ENCODE measurements at regions not wholly inside any gene's neighbourhood (a gene's known extent, or its start where the extent isn't known, plus 50 kb on each side); places are given as distances from the start of the nearest gene placed in this dataset.

DNA sequence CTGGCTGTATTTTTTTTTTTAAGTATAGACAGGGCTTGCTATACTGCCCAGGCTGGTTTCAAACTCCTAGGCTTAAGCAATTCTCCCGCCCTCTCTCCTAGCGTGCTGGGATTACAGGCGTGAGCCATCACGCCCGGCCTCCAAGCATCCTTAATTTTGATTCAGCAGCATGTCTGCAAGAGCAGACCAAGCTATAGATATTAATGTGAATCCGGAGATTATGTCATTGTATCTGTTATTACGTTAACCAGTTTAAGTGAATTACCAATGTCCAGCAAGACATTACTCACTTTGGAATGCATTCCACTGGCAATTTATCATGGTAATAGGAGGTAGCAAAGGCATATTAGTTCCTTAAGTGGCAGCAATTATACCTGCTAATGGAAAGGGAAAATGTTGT, 179.7 kb downstream of the CHRM3 start:
- no peak overlapping the region for H3K56ac ChIP-seq (ENCODE audit: extremely low read depth, insufficient read depth, low read length)
- in situ Hi-C loops (cut with MboI; ENCODE audit: low sequenced_read_pairs) = no loop called here
- H3K14ac ChIP-seq (replicated peaks; ENCODE audit: low read depth, low read length) = no peak overlapping the region
- ChIA-PET POLR2A (ENCODE audit: unreplicated experiment) (no interaction called here), CTCF (interaction anchor here (0.7 kb wide), 1 partner anchor 1753 kb away, joined by 5 read pairs; no protein-coding TSS in a partner anchor)
- no peak overlapping the region for H2AFZ ChIP-seq (replicated peaks; ENCODE audit: low read length, poor library complexity)
- dilution Hi-C loops (cut with HindIII; ENCODE audit: low sequenced_read_pairs, unreplicated experiment) = no loop called here
- H2BK5ac ChIP-seq (ENCODE audit: low read depth, low read length, poor library complexity, severe bottlenecking) = no peak overlapping the region
- H2AK9ac ChIP-seq (replicated peaks; ENCODE audit: low read depth, low read length, poor library complexity) = no peak overlapping the region
- no peak overlapping the region for H4K5ac ChIP-seq (ENCODE audit: low read depth, low read length)
- H2BK20ac ChIP-seq (ENCODE audit: low read depth, low read length) = no peak overlapping the region
- no peak overlapping the region for H3K4me2 ChIP-seq (ENCODE audit: low read depth, low read length)
- no peaks in the 10 kb centered on the region for H3K9me1 ChIP-seq (ENCODE audit: insufficient read depth, low read length)
- ATAC-seq (ENCODE audit: low read depth) = no peak
- no peak for DNase-seq
- no peaks in the 10 kb centered on the region for H3K79me1 ChIP-seq (ENCODE audit: low read depth in 1 of 2, low read length in 2 of 2)
- no peak overlapping the region for H3K9ac ChIP-seq (ENCODE audit: low read depth, low read length)
- TF ChIP-seq MXI1 (IDR thresholded peaks at IDR 0.05; ENCODE audit: borderline replicate concordance, low read depth, low read length) (no peak), RCOR1 (IDR thresholded peaks at IDR 0.05; ENCODE audit: insufficient replicate concordance, low read length) (no peak), MAZ (IDR thresholded peaks at IDR 0.05; ENCODE audit: borderline replicate concordance, low read depth, low read length) (no peak), NFE2L2 (IDR thresholded peaks at IDR 0.05; ENCODE audit: low read depth, low read length) (no peak), POLR2A (IDR thresholded peaks at IDR 0.05; ENCODE audit: low read depth, low read length) (no peak), CHD1 (IDR thresholded peaks at IDR 0.05; ENCODE audit: low read depth, low read length) (no peak), FOS (IDR thresholded peaks at IDR 0.05; ENCODE audit: low read depth, low read length) (no peak), RFX5 (IDR thresholded peaks at IDR 0.05; ENCODE audit: low read depth, low read length) (no peak), SMC3 (IDR thresholded peaks at IDR 0.05; ENCODE audit: low read depth, low read length) (no peak), BHLHE40 (IDR thresholded peaks at IDR 0.05; ENCODE audit: low read depth, low read length) (no peak), MAFK (IDR thresholded peaks at IDR 0.05; ENCODE audit: low read depth, low read length) (no peak), CEBPB (IDR thresholded peaks at IDR 0.05; ENCODE audit: low read depth, low read length) (no peak)
- TF ChIP-seq, protein P1, sequence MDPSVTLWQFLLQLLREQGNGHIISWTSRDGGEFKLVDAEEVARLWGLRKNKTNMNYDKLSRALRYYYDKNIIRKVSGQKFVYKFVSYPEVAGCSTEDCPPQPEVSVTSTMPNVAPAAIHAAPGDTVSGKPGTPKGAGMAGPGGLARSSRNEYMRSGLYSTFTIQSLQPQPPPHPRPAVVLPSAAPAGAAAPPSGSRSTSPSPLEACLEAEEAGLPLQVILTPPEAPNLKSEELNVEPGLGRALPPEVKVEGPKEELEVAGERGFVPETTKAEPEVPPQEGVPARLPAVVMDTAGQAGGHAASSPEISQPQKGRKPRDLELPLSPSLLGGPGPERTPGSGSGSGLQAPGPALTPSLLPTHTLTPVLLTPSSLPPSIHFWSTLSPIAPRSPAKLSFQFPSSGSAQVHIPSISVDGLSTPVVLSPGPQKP (IDR thresholded peaks at IDR 0.05; ENCODE audit: borderline replicate concordance, low read depth, low read length) = no peak
- TF ChIP-seq, protein P2, sequence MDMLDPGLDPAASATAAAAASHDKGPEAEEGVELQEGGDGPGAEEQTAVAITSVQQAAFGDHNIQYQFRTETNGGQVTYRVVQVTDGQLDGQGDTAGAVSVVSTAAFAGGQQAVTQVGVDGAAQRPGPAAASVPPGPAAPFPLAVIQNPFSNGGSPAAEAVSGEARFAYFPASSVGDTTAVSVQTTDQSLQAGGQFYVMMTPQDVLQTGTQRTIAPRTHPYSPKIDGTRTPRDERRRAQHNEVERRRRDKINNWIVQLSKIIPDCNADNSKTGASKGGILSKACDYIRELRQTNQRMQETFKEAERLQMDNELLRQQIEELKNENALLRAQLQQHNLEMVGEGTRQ (IDR thresholded peaks at IDR 0.05; ENCODE audit: low read depth, low read length) = no peak
- peaks cover 9% of the 10 kb centered on the region for H3K9me3 ChIP-seq (ENCODE audit: control insufficient read depth, insufficient read depth, low read length)
- no peak overlapping the region for H2BK120ac ChIP-seq (ENCODE audit: low read depth, low read length)
- no peak overlapping the region for H3K4ac ChIP-seq (ENCODE audit: low read depth, low read length)
- no peak overlapping the region for H4K8ac ChIP-seq (ENCODE audit: low read depth in 2 of 2, low read length in 2 of 2)
- no peaks in the 10 kb centered on the region for H4K20me1 ChIP-seq (ENCODE audit: insufficient read depth, low read length)
- no CpG with 5 or more reads among the region's 7 CpGs for WGBS, 2 experiments (ENCODE audit: extremely low coverage in 2 of 2, insufficient read length in 1 of 2)
- intact Hi-C loops (cut with micrococcal nuclease) = no loop called here
- H2BK15ac ChIP-seq (ENCODE audit: low read depth, low read length) = no peak overlapping the region
- H3K18ac ChIP-seq (ENCODE audit: low read depth, low read length) = no peak overlapping the region
- no peak overlapping the region for H3K23ac ChIP-seq (ENCODE audit: low read depth, low read length)
- BruUV-seq (replicated peaks) = no TSS peak
- H4K91ac ChIP-seq (ENCODE audit: insufficient read depth, low read depth, low read length) = no peak overlapping the region
- H3K27ac ChIP-seq (ENCODE audit: insufficient read depth, low read length) = no peak overlapping the region
- no peak overlapping the region for H3K4me3 ChIP-seq (ENCODE audit: insufficient read depth, low read depth, low read length)
- H3K27me3 ChIP-seq (ENCODE audit: control insufficient read depth, insufficient read depth, low read length) = no peaks in the 10 kb centered on the region
- no peak overlapping the region for H2AK5ac ChIP-seq (ENCODE audit: low read depth, low read length)
- no peaks in the 10 kb centered on the region for H3K4me1 ChIP-seq (ENCODE audit: control insufficient read depth, insufficient read depth, low read length)
- H3K36me3 ChIP-seq (ENCODE audit: control insufficient read depth, insufficient read depth, low read length) = no peaks in the 10 kb centered on the region

Data from IMR-90 (cell line).